ENCODE measurements at regions not wholly inside any gene's neighbourhood (a gene's known extent, or its start where the extent isn't known, plus 50 kb on each side); places are given as distances from the start of the nearest gene placed in this dataset.

GRCh38 chr7:114225784-114226183 is 188.8 kb upstream of the FOXP2 start:
- Histone ChIP-seq H4K8ac (ENCODE audit: low read depth, low read length) (no peak overlapping the region), H3K79me1 (ENCODE audit: low read length) (no peaks in the 10 kb centered on the region), H2BK5ac (ENCODE audit: low read depth, low read length, poor library complexity) (no peak overlapping the region), H3K36me3 (ENCODE audit: control insufficient read depth in 1 of 2, insufficient read depth in 2 of 2, low read length in 2 of 2) (no peaks in the 10 kb centered on the region), H4K12ac (ENCODE audit: low read depth, low read length) (no peak overlapping the region), H3K9ac (ENCODE audit: low read length) (no peak overlapping the region), H3K18ac (ENCODE audit: low read length) (no peak overlapping the region), H3K4me1 (ENCODE audit: control insufficient read depth in 1 of 2, insufficient read depth in 2 of 2, low read length in 2 of 2) (no peaks in the 10 kb centered on the region), H3K27me3 (ENCODE audit: insufficient read depth, low read length) (no peaks in the 10 kb centered on the region), H2AK5ac (ENCODE audit: low read length) (no peak overlapping the region), H2BK12ac (ENCODE audit: low read length) (no peak overlapping the region), H3K9me3 (ENCODE audit: insufficient read depth, low read depth, low read length) (no peaks in the 10 kb centered on the region), H3K79me2 (ENCODE audit: control insufficient read depth, insufficient read depth, low read length, poor library complexity) (no peaks in the 10 kb centered on the region), H3K14ac (ENCODE audit: low read length) (no peak overlapping the region), H2AFZ (ENCODE audit: insufficient read depth, low read length, poor library complexity) (no peak overlapping the region), H2BK120ac (ENCODE audit: insufficient read depth, low read length, poor library complexity) (no peak overlapping the region), H3K27ac (ENCODE audit: low read depth, low read length) (no peak overlapping the region), H3K4me3 (ENCODE audit: low read depth, low read length) (no peak overlapping the region), H4K91ac (ENCODE audit: low read depth, low read length) (no peak overlapping the region), H3K4ac (ENCODE audit: low read depth, low read length) (no peak overlapping the region), H3K4me2 (ENCODE audit: low read length) (no peak overlapping the region), H3K23ac (ENCODE audit: low read length) (no peak overlapping the region)
- no peak for DNase-seq

- no peaks in the 10 kb centered on the region for H3K27me3 ChIP-seq (ENCODE audit: insufficient read depth, low read length)
- H2AFZ ChIP-seq (ENCODE audit: insufficient read depth, low read length, poor library complexity) = no peak overlapping the region
- H3K23ac ChIP-seq (ENCODE audit: low read length) = no peak overlapping the region
- H2BK5ac ChIP-seq (ENCODE audit: low read depth, low read length, poor library complexity) = no peak overlapping the region
- no peak overlapping the region for H4K8ac ChIP-seq (ENCODE audit: low read depth, low read length)
- H2BK120ac ChIP-seq (ENCODE audit: insufficient read depth, low read length, poor library complexity) = no peak overlapping the region
- H3K9me3 ChIP-seq (ENCODE audit: insufficient read depth, low read depth, low read length) = no peaks in the 10 kb centered on the region
- no peaks in the 10 kb centered on the region for H3K79me2 ChIP-seq (ENCODE audit: control insufficient read depth, insufficient read depth, low read length, poor library complexity)
- no peak overlapping the region for H3K9ac ChIP-seq (ENCODE audit: low read length)
- WGBS (ENCODE audit: extremely low coverage, insufficient coverage, insufficient read length) = no CpG with 5 or more reads among the region's 1 CpG
- no peak overlapping the region for H3K14ac ChIP-seq (ENCODE audit: low read length)
- no peak overlapping the region for H3K4ac ChIP-seq (ENCODE audit: low read depth, low read length)
- no peak overlapping the region for H3K27ac ChIP-seq (ENCODE audit: low read depth, low read length)
- H4K12ac ChIP-seq (ENCODE audit: low read depth, low read length) = no peak overlapping the region
- H3K4me3 ChIP-seq (ENCODE audit: low read depth, low read length) = no peak overlapping the region
- no peaks in the 10 kb centered on the region for H3K79me1 ChIP-seq (ENCODE audit: low read length)
- no peaks in the 10 kb centered on the region for H3K36me3 ChIP-seq (ENCODE audit: control insufficient read depth in 1 of 2, insufficient read depth in 2 of 2, low read length in 2 of 2)
- no peak overlapping the region for H2AK5ac ChIP-seq (ENCODE audit: low read length)
- no peak overlapping the region for H4K91ac ChIP-seq (ENCODE audit: low read depth, low read length)
- no peaks in the 10 kb centered on the region for H3K4me1 ChIP-seq (ENCODE audit: control insufficient read depth in 1 of 2, insufficient read depth in 2 of 2, low read length in 2 of 2)
- H2BK12ac ChIP-seq (ENCODE audit: low read length) = no peak overlapping the region
- no peak for DNase-seq
- no peak overlapping the region for H3K4me2 ChIP-seq (ENCODE audit: low read length)
- H3K18ac ChIP-seq (ENCODE audit: low read length) = no peak overlapping the region
These were observed 196.3 kb upstream of the FOXP2 start for GRCh38 chr7:114218283-114218682.

GRCh38 chr7:114217026-114217806 is 197.4 kb upstream of the FOXP2 start:
- Histone ChIP-seq H2AFZ (ENCODE audit: insufficient read depth, low read length, poor library complexity) (no peak overlapping the region), H4K8ac (ENCODE audit: low read depth, low read length) (no peak overlapping the region), H2BK12ac (ENCODE audit: low read length) (no peak overlapping the region), H3K79me1 (ENCODE audit: low read length) (no peaks in the 10 kb centered on the region), H3K4me1 (ENCODE audit: control insufficient read depth in 1 of 2, insufficient read depth in 2 of 2, low read length in 2 of 2) (no peaks in the 10 kb centered on the region), H3K4ac (ENCODE audit: low read depth, low read length) (no peak overlapping the region), H3K18ac (ENCODE audit: low read length) (no peak overlapping the region), H3K27me3 (ENCODE audit: insufficient read depth, low read length) (no peaks in the 10 kb centered on the region), H3K36me3 (ENCODE audit: control insufficient read depth in 1 of 2, insufficient read depth in 2 of 2, low read length in 2 of 2) (no peaks in the 10 kb centered on the region), H3K79me2 (ENCODE audit: control insufficient read depth, insufficient read depth, low read length, poor library complexity) (no peaks in the 10 kb centered on the region), H2AK5ac (ENCODE audit: low read length) (no peak overlapping the region), H4K91ac (ENCODE audit: low read depth, low read length) (no peak overlapping the region), H3K4me3 (ENCODE audit: low read depth, low read length) (no peak overlapping the region), H3K9me3 (ENCODE audit: insufficient read depth, low read depth, low read length) (no peaks in the 10 kb centered on the region), H3K27ac (ENCODE audit: low read depth, low read length) (no peak overlapping the region), H3K4me2 (ENCODE audit: low read length) (no peak overlapping the region), H4K12ac (ENCODE audit: low read depth, low read length) (no peak overlapping the region), H2BK120ac (ENCODE audit: insufficient read depth, low read length, poor library complexity) (no peak overlapping the region), H3K14ac (ENCODE audit: low read length) (no peak overlapping the region), H2BK5ac (ENCODE audit: low read depth, low read length, poor library complexity) (no peak overlapping the region), H3K9ac (ENCODE audit: low read length) (no peak overlapping the region), H3K23ac (ENCODE audit: low read length) (no peak overlapping the region)
- WGBS (ENCODE audit: extremely low coverage, insufficient coverage, insufficient read length) = no CpG with 5 or more reads among the region's 2 CpGs
- no peak for DNase-seq

DNA sequence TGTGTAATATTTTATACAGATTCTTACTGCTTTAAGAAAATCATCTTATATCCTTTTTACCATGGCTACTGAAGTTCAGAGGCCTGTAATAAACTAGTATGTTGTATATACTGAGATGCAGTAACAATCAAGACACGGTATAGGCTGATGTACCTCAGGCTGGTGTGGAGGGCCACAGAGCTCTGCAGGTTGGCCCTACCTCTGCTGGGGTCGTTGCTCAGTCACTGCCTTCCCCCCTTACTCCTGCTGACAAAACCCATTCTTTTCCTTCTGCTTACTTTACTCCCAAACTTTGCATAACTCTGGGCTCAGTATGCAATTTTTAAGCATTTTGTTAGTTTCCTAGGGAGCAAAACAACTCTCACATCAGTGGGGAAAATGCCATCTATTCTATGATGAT is 200.1 kb upstream of the FOXP2 start:
- H3K27me3 ChIP-seq (ENCODE audit: insufficient read depth, low read length) = no peaks in the 10 kb centered on the region
- no peak for DNase-seq
- H3K27ac ChIP-seq (ENCODE audit: low read depth, low read length) = no peak overlapping the region
- no peak overlapping the region for H3K9ac ChIP-seq (ENCODE audit: low read length)
- H3K14ac ChIP-seq (ENCODE audit: low read length) = no peak overlapping the region
- H3K4ac ChIP-seq (ENCODE audit: low read depth, low read length) = no peak overlapping the region
- no peak overlapping the region for H2AK5ac ChIP-seq (ENCODE audit: low read length)
- H3K4me3 ChIP-seq (ENCODE audit: low read depth, low read length) = no peak overlapping the region
- H2BK5ac ChIP-seq (ENCODE audit: low read depth, low read length, poor library complexity) = no peak overlapping the region
- H3K4me1 ChIP-seq (ENCODE audit: control insufficient read depth in 1 of 2, insufficient read depth in 2 of 2, low read length in 2 of 2) = peaks cover 0 to 2% of the 10 kb centered on the region in 2 experiments
- no peak overlapping the region for H4K8ac ChIP-seq (ENCODE audit: low read depth, low read length)
- no peak overlapping the region for H2BK120ac ChIP-seq (ENCODE audit: insufficient read depth, low read length, poor library complexity)
- H3K36me3 ChIP-seq (ENCODE audit: control insufficient read depth in 1 of 2, insufficient read depth in 2 of 2, low read length in 2 of 2) = no peaks in the 10 kb centered on the region
- no peak overlapping the region for H4K91ac ChIP-seq (ENCODE audit: low read depth, low read length)
- no peak overlapping the region for H3K23ac ChIP-seq (ENCODE audit: low read length)
- no peaks in the 10 kb centered on the region for H3K79me1 ChIP-seq (ENCODE audit: low read length)
- H3K79me2 ChIP-seq (ENCODE audit: control insufficient read depth, insufficient read depth, low read length, poor library complexity) = no peaks in the 10 kb centered on the region
- H4K12ac ChIP-seq (ENCODE audit: low read depth, low read length) = no peak overlapping the region
- H3K4me2 ChIP-seq (ENCODE audit: low read length) = no peak overlapping the region
- H3K18ac ChIP-seq (ENCODE audit: low read length) = no peak overlapping the region
- no peaks in the 10 kb centered on the region for H3K9me3 ChIP-seq (ENCODE audit: insufficient read depth, low read depth, low read length)
- H2AFZ ChIP-seq (ENCODE audit: insufficient read depth, low read length, poor library complexity) = no peak overlapping the region
- no CpG with 5 or more reads among the region's 2 CpGs for WGBS (ENCODE audit: extremely low coverage, insufficient coverage, insufficient read length)
- H2BK12ac ChIP-seq (ENCODE audit: low read length) = no peak overlapping the region
